ENCODE measurements at regions not wholly inside any gene's neighbourhood (a gene's known extent, or its start where the extent isn't known, plus 50 kb on each side); places are given as distances from the start of the nearest gene placed in this dataset.

- no peaks in the 10 kb centered on the region for H3K4me1 Mint-ChIP-seq
- H3K9me3 ChIP-seq (ENCODE audit: control extremely low read depth in 1 of 3, control insufficient read depth in 2 of 3, insufficient read depth in 1 of 3, low read length in 2 of 3), result no peaks in the 10 kb centered on the region
- no CpG with 5 or more reads among the region's 2 CpGs for WGBS (ENCODE audit: insufficient coverage)
- H3K27me3 Mint-ChIP-seq, result peaks cover 3% of the 10 kb centered on the region
- H3K27ac ChIP-seq (ENCODE audit: low read length in 2 of 2), result no peak overlapping the region
- ChIA-PET CTCF (no interaction called here), POLR2A (no interaction called here)
- DNase-seq (no peak), ATAC-seq (ENCODE audit: low read depth) (no peak)
- no peak overlapping the region for H3K9ac ChIP-seq (ENCODE audit: low read length)
- no peaks in the 10 kb centered on the region for H3K9me3 Mint-ChIP-seq (ENCODE audit: insufficient read depth)
- no peaks in the 10 kb centered on the region for H3K36me3 ChIP-seq (replicated peaks in 1 of 2; ENCODE audit: control extremely low read depth in 1 of 2, control insufficient read depth in 1 of 2, extremely low read depth in 1 of 2, insufficient read depth in 2 of 2, low read length in 1 of 2)
- no peak overlapping the region for H3K27ac Mint-ChIP-seq
- H2AFZ ChIP-seq (ENCODE audit: insufficient read depth, low read depth, low read length, poor library complexity, severe bottlenecking), result no peak overlapping the region
- no peaks in the 10 kb centered on the region for H3K4me1 ChIP-seq (ENCODE audit: control insufficient read depth in 2 of 2, insufficient read depth in 2 of 2, low read length in 2 of 2)
- H3K27me3 ChIP-seq (replicated peaks in 1 of 4; ENCODE audit: control extremely low read depth in 1 of 4, control insufficient read depth in 3 of 4, insufficient read depth in 4 of 4, low read length in 3 of 4), result peaks cover 0 to 3% (median 0%) of the 10 kb centered on the region in 4 experiments
- H3K79me2 ChIP-seq (ENCODE audit: control insufficient read depth, insufficient read depth, low read length), result no peaks in the 10 kb centered on the region
- TF ChIP-seq EZH2 (IDR thresholded peaks at IDR 0.05; ENCODE audit: borderline replicate concordance, insufficient read depth, low read depth, low read length, poor library complexity, severe bottlenecking) (no peak), CTCF (IDR thresholded peaks at IDR 0.05) (no peak)
- no peak overlapping the region for H3K4me3 Mint-ChIP-seq
- no peak overlapping the region for H3K4me3 ChIP-seq (ENCODE audit: control extremely low read depth in 1 of 5, extremely low read depth in 1 of 5, insufficient read depth in 1 of 5, low read depth in 2 of 5, low read length in 4 of 5)
- intact Hi-C loops (cut with micrococcal nuclease), result no loop called here
- no peak overlapping the region for H3K4me2 ChIP-seq (replicated peaks; ENCODE audit: low read depth, low read length, poor library complexity, severe bottlenecking)
- no peaks in the 10 kb centered on the region for H4K20me1 ChIP-seq (ENCODE audit: control insufficient read depth, insufficient read depth, low read length, poor library complexity, severe bottlenecking)
Observed at GRCh38 chr7:41612798-41613197, 90.1 kb downstream of the INHBA start.

- intact Hi-C loops (cut with micrococcal nuclease), result no loop called here
- Histone ChIP-seq H3K36me3 (replicated peaks in 1 of 2; ENCODE audit: control extremely low read depth in 1 of 2, control insufficient read depth in 1 of 2, extremely low read depth in 1 of 2, insufficient read depth in 2 of 2, low read length in 1 of 2) (no peaks in the 10 kb centered on the region), H3K4me3 (ENCODE audit: control extremely low read depth in 1 of 5, extremely low read depth in 1 of 5, insufficient read depth in 1 of 5, low read depth in 2 of 5, low read length in 4 of 5) (no peak overlapping the region), H3K4me1 (ENCODE audit: control insufficient read depth in 2 of 2, insufficient read depth in 2 of 2, low read length in 2 of 2) (no peaks in the 10 kb centered on the region), H3K4me2 (replicated peaks; ENCODE audit: low read depth, low read length, poor library complexity, severe bottlenecking) (no peak overlapping the region), H3K9ac (ENCODE audit: low read length) (no peak overlapping the region), H3K27ac (ENCODE audit: low read length in 2 of 2) (no peak overlapping the region), H4K20me1 (ENCODE audit: control insufficient read depth, insufficient read depth, low read length, poor library complexity, severe bottlenecking) (no peaks in the 10 kb centered on the region), H3K9me3 (ENCODE audit: control extremely low read depth in 1 of 3, control insufficient read depth in 2 of 3, insufficient read depth in 1 of 3, low read length in 2 of 3) (no peaks in the 10 kb centered on the region), H3K79me2 (ENCODE audit: control insufficient read depth, insufficient read depth, low read length) (no peaks in the 10 kb centered on the region), H2AFZ (ENCODE audit: insufficient read depth, low read depth, low read length, poor library complexity, severe bottlenecking) (no peak overlapping the region), H3K27me3 (replicated peaks in 1 of 4; ENCODE audit: control extremely low read depth in 1 of 4, control insufficient read depth in 3 of 4, insufficient read depth in 4 of 4, low read length in 3 of 4) (peaks cover 0 to 3% (median 0%) of the 10 kb centered on the region in 4 experiments)
- Mint-ChIP-seq H3K9me3 (ENCODE audit: insufficient read depth) (no peaks in the 10 kb centered on the region), H3K4me3 (no peak overlapping the region), H3K27me3 (peaks cover 3% of the 10 kb centered on the region), H3K4me1 (no peaks in the 10 kb centered on the region), H3K27ac (no peak overlapping the region)
- CTCF ChIA-PET, result no interaction called here
- ATAC-seq (ENCODE audit: low read depth) (no peak), DNase-seq (no peak)
- POLR2A ChIA-PET, result no interaction called here
- 100% methylated on average over 1 of the region's 4 CpGs for WGBS (ENCODE audit: insufficient coverage)
- TF ChIP-seq EZH2 (IDR thresholded peaks at IDR 0.05; ENCODE audit: borderline replicate concordance, insufficient read depth, low read depth, low read length, poor library complexity, severe bottlenecking) (no peak), CTCF (IDR thresholded peaks at IDR 0.05) (no peak)
Observed at GRCh38 chr7:41612386-41612785, 90.5 kb downstream of the INHBA start.
